ENCODE measurements at regions not wholly inside any gene's neighbourhood (a gene's known extent, or its start where the extent isn't known, plus 50 kb on each side); places are given as distances from the start of the nearest gene placed in this dataset.
A peak's percentile ranks its signal among the peaks of the same experiment; 100 is the strongest.

DNA sequence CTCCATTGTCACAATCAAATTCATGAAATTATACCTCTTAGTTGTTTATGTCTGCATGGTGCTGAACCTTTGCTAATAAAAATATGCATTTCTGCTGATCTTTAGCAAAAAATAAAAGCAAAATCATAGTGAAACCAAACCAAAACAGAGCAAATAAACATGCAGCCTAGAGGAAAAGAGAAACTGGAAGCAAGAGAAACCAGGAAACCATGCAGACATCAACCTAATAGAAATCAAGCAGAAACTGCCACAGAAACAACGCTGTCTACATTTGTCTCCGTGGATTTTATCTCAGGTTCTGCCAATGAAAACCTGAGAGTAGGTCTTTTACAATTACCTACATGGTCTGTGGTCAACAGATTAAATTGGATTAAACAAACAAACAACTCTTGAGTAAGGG, 173.7 kb downstream of the SYT10 start:
- ChIA-PET CTCF (no interaction called here), POLR2A (ENCODE audit: unreplicated experiment) (no interaction called here)
- Histone ChIP-seq H3K4me3 (ENCODE audit: low read length) (no peak overlapping the region), H3K27me3 (ENCODE audit: low read length) (no peaks in the 10 kb centered on the region), H3K36me3 (ENCODE audit: low read depth, low read length) (no peaks in the 10 kb centered on the region), H4K20me1 (ENCODE audit: low read length) (no peaks in the 10 kb centered on the region), H3K4me1 (ENCODE audit: insufficient read depth, low read length) (no peaks in the 10 kb centered on the region), H3K9ac (ENCODE audit: low read length) (no peak overlapping the region), H2AFZ (ENCODE audit: low read length) (no peak overlapping the region), H3F3A (ENCODE audit: low read length, unreplicated experiment) (no peaks in the 10 kb centered on the region), H3K27ac (ENCODE audit: low read length) (no peak overlapping the region), H3K79me2 (ENCODE audit: low read length) (no peaks in the 10 kb centered on the region), H3K9me3 (ENCODE audit: low read length) (no peaks in the 10 kb centered on the region), H3K4me2 (ENCODE audit: low read length) (no peak overlapping the region), H3K9me2 (replicated peaks; ENCODE audit: low read length) (no peaks in the 10 kb centered on the region)
- no peak for TF ChIP-seq EZH2phosphoT487 (IDR thresholded peaks at IDR 0.05; ENCODE audit: borderline replicate concordance, low read length)
- TF ChIP-seq, protein P1, sequence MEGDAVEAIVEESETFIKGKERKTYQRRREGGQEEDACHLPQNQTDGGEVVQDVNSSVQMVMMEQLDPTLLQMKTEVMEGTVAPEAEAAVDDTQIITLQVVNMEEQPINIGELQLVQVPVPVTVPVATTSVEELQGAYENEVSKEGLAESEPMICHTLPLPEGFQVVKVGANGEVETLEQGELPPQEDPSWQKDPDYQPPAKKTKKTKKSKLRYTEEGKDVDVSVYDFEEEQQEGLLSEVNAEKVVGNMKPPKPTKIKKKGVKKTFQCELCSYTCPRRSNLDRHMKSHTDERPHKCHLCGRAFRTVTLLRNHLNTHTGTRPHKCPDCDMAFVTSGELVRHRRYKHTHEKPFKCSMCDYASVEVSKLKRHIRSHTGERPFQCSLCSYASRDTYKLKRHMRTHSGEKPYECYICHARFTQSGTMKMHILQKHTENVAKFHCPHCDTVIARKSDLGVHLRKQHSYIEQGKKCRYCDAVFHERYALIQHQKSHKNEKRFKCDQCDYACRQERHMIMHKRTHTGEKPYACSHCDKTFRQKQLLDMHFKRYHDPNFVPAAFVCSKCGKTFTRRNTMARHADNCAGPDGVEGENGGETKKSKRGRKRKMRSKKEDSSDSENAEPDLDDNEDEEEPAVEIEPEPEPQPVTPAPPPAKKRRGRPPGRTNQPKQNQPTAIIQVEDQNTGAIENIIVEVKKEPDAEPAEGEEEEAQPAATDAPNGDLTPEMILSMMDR (conservative IDR thresholded peaks at IDR 0.05; ENCODE audit: low read depth, low read length): no peak
- no peak for TF ChIP-seq EZH2 (IDR thresholded peaks at IDR 0.05; ENCODE audit: low read length, unreplicated experiment)
- BruUV-seq (replicated peaks): no TSS peak
- no peak for ATAC-seq
- intact Hi-C loops (cut with micrococcal nuclease): no loop called here
- no peak for DNase-seq

DNA sequence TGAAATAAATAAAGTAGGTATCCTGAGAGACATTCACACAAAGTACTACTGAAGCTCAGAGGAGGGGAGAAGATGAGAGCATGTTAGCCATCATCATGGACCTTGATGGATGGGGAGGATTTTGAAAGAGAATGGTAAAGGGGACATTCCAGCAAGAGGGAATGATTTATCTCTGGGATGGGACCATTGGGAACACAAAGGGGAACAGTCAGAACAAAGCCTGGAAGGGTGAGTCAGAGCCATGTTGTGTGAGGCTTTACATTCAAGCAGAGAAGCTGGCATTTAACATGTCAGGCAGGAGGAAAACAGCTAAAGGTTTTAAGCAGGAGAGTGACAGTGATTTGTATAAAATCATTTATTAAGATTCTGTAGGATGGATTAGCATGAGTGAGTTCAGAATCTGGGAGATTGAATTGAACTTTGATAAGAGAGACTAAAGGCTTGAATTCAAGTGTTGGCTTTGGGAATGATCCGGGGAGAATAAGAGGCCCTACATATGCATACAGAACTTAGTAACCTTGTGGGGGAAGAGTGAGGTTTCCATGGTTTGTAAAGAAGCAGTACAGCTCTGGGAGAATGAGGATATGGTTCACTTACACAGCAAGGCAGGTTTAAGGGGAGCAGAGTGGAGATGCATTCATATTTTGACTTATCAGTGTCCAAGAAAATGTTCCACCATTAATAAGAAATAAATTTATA, 174.4 kb downstream of the SYT10 start:
- no peak overlapping the region for H3K27ac ChIP-seq (ENCODE audit: low read length)
- ChIA-PET CTCF (no interaction called here), POLR2A (ENCODE audit: unreplicated experiment) (no interaction called here)
- intact Hi-C loops (cut with micrococcal nuclease): no loop called here
- no peaks in the 10 kb centered on the region for H3K27me3 ChIP-seq (ENCODE audit: low read length)
- H4K20me1 ChIP-seq (ENCODE audit: low read length): no peaks in the 10 kb centered on the region
- H2AFZ ChIP-seq (ENCODE audit: low read length): no peak overlapping the region
- no peak for DNase-seq
- no peaks in the 10 kb centered on the region for H3K9me2 ChIP-seq (replicated peaks; ENCODE audit: low read length)
- no peak overlapping the region for H3K4me3 ChIP-seq (ENCODE audit: low read length)
- ATAC-seq: no peak
- no peaks in the 10 kb centered on the region for H3F3A ChIP-seq (ENCODE audit: low read length, unreplicated experiment)
- no peaks in the 10 kb centered on the region for H3K9me3 ChIP-seq (ENCODE audit: low read length)
- BruUV-seq (replicated peaks): no TSS peak
- no peak overlapping the region for H3K9ac ChIP-seq (ENCODE audit: low read length)
- H3K79me2 ChIP-seq (ENCODE audit: low read length): no peaks in the 10 kb centered on the region
- H3K4me2 ChIP-seq (ENCODE audit: low read length): no peak overlapping the region
- no peaks in the 10 kb centered on the region for H3K36me3 ChIP-seq (ENCODE audit: low read depth, low read length)
- H3K4me1 ChIP-seq (ENCODE audit: insufficient read depth, low read length): no peaks in the 10 kb centered on the region
- TF ChIP-seq EZH2phosphoT487 (IDR thresholded peaks at IDR 0.05; ENCODE audit: borderline replicate concordance, low read length) (no peak), EZH2 (IDR thresholded peaks at IDR 0.05; ENCODE audit: low read length, unreplicated experiment) (no peak)
- TF ChIP-seq, protein P1 (conservative IDR thresholded peaks at IDR 0.05; ENCODE audit: low read depth, low read length): no peak

DNA sequence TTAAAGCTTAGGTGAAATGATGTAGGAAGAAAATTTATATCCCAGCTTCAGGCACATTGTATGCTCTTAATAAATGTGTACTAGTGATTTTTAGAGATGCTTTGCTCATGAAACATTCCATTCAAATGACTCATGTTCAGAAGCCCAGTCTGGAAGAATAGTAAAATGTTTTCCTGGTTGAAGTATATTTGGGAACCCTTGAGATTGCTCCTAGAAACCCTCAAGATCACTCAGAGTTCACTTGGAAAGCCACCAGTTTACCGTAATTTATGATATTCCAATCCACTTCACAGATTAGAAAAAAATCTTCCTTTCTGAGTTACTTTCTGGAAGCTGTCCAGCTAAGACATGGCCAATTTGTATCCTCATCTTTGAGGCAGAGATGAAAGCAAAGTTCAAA, 186.4 kb downstream of the SYT10 start:
- no peaks in the 10 kb centered on the region for H3K36me3 ChIP-seq (ENCODE audit: low read depth, low read length)
- DNase-seq (peak; percentile 62), ATAC-seq (peak; percentile 64)
- H2AFZ ChIP-seq (ENCODE audit: low read length): no peak overlapping the region
- H3K9me3 ChIP-seq (ENCODE audit: low read length): no peaks in the 10 kb centered on the region
- no TSS peak for BruUV-seq (replicated peaks)
- no peak overlapping the region for H3K4me3 ChIP-seq (ENCODE audit: low read length)
- H3K9ac ChIP-seq (ENCODE audit: low read length): no peak overlapping the region
- no peaks in the 10 kb centered on the region for H3K79me2 ChIP-seq (ENCODE audit: low read length)
- H3K27me3 ChIP-seq (ENCODE audit: low read length): no peaks in the 10 kb centered on the region
- no peaks in the 10 kb centered on the region for H3K9me2 ChIP-seq (replicated peaks; ENCODE audit: low read length)
- H3K4me1 ChIP-seq (ENCODE audit: insufficient read depth, low read length): no peaks in the 10 kb centered on the region; the same call in 1 of the 2 replicates
- no peak for TF ChIP-seq EZH2phosphoT487 (IDR thresholded peaks at IDR 0.05; ENCODE audit: borderline replicate concordance, low read length)
- TF ChIP-seq, protein P1 (conservative IDR thresholded peaks at IDR 0.05; ENCODE audit: low read depth, low read length): no peak
- no peak for TF ChIP-seq EZH2 (IDR thresholded peaks at IDR 0.05; ENCODE audit: low read length, unreplicated experiment)
- no peak overlapping the region for H3K27ac ChIP-seq (ENCODE audit: low read length)
- ChIA-PET POLR2A (ENCODE audit: unreplicated experiment) (no interaction called here), CTCF (no interaction called here)
- intact Hi-C loops (cut with micrococcal nuclease): no loop called here
- H4K20me1 ChIP-seq (ENCODE audit: low read length): no peaks in the 10 kb centered on the region
- H3K4me2 ChIP-seq (ENCODE audit: low read length): no peak overlapping the region; the same call in 1 of the 2 replicates
- H3F3A ChIP-seq (ENCODE audit: low read length, unreplicated experiment): no peaks in the 10 kb centered on the region

Data from PC-3 (cell line).